ENCODE measurements at regions not wholly inside any gene's neighbourhood (a gene's known extent, or its start where the extent isn't known, plus 50 kb on each side); places are given as distances from the start of the nearest gene placed in this dataset.

DNA sequence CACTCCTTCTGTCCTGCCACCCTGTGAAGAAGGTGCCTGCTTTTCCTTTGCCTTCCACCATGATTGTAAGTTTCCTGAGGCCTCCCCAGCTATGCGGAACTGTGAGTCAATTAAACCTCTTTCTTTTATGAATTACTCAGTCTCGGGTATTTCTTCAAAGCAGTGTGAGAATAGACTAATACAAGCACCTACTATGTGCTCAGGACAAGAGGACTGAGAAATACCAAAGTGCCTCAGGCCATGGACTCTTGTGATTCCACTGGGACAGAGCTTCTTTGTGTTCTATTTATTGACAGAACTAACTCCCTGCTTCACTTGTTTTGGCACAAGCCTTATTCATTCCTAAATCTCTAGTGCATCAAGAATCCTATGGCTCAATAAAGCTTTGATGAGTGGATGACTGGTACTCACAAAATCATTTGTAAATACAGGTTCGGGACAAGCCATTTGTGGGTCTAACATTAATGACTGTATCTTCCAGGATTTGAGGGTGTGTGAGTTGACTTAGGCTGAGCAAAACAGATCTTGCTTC is 204.2 kb downstream of the PDCD6IP start:
- intact Hi-C loops (cut with DNase I) = no loop called here
- no peak for ATAC-seq
- H3K4me1 ChIP-seq = no peaks in the 10 kb centered on the region
- H3K27ac ChIP-seq = no peak overlapping the region
- H3K27me3 ChIP-seq = no peaks in the 10 kb centered on the region
- H3K9me3 ChIP-seq = no peaks in the 10 kb centered on the region
- DNase-seq = no peak
- no peaks in the 10 kb centered on the region for H3K36me3 ChIP-seq
- no peak overlapping the region for H3K4me3 ChIP-seq
- TF ChIP-seq, protein P1, sequence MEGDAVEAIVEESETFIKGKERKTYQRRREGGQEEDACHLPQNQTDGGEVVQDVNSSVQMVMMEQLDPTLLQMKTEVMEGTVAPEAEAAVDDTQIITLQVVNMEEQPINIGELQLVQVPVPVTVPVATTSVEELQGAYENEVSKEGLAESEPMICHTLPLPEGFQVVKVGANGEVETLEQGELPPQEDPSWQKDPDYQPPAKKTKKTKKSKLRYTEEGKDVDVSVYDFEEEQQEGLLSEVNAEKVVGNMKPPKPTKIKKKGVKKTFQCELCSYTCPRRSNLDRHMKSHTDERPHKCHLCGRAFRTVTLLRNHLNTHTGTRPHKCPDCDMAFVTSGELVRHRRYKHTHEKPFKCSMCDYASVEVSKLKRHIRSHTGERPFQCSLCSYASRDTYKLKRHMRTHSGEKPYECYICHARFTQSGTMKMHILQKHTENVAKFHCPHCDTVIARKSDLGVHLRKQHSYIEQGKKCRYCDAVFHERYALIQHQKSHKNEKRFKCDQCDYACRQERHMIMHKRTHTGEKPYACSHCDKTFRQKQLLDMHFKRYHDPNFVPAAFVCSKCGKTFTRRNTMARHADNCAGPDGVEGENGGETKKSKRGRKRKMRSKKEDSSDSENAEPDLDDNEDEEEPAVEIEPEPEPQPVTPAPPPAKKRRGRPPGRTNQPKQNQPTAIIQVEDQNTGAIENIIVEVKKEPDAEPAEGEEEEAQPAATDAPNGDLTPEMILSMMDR (IDR thresholded peaks at IDR 0.05) = no peak

DNA sequence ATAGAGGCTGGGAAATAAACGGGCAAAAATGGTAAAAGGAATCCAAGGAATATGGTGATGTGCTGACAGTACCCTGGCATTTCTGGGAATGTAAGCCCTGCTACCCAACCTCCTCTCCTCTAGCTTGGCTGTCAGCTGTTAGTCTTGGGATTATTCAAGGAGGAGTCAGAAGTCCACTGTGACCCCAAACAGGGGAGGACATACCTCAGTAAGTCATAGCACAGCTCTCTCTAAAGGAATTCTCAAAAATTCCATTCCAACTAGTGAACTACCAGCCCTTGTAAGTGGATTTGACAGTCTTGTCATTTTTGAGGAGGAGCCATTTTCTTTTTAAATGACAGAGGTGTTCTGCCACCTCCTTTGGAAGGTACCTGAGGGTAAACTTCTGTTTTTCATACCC is 207.5 kb downstream of the PDCD6IP start:
- TF ChIP-seq, protein P1 (IDR thresholded peaks at IDR 0.05) = no peak
- Histone ChIP-seq H3K9me3 (no peaks in the 10 kb centered on the region), H3K4me1 (no peaks in the 10 kb centered on the region), H3K36me3 (no peaks in the 10 kb centered on the region), H3K27ac (no peak overlapping the region), H3K27me3 (no peaks in the 10 kb centered on the region), H3K4me3 (no peak overlapping the region)
- no peak for ATAC-seq
- no peak for DNase-seq
- intact Hi-C loops (cut with DNase I) = no loop called here

DNA sequence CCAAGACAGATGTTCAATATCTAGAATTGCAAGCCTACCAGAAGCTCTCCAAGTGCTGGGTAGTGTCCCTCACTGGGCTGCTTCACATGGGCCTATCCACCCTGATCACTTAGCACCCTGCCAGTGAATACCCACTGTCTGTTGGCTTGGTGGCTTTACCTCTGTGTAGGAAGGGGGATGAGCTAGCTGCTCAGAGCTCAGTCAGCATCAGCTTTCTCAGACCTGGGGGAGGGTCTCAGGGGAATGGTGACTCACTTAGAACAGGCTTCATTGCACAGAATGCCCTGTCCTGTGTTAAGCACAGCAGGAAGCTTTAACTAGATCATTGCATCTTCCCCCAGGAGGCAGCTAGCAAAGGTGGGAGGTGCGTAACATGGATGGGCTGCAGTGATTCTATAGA is 209.8 kb downstream of the PDCD6IP start:
- no peak for DNase-seq
- intact Hi-C loops (cut with DNase I) = no loop called here
- Histone ChIP-seq H3K4me1 (no peaks in the 10 kb centered on the region), H3K9me3 (no peaks in the 10 kb centered on the region), H3K27ac (no peak overlapping the region), H3K27me3 (no peaks in the 10 kb centered on the region), H3K36me3 (no peaks in the 10 kb centered on the region), H3K4me3 (no peak overlapping the region)
- TF ChIP-seq, protein P1 (IDR thresholded peaks at IDR 0.05) = no peak
- ATAC-seq = no peak

DNA sequence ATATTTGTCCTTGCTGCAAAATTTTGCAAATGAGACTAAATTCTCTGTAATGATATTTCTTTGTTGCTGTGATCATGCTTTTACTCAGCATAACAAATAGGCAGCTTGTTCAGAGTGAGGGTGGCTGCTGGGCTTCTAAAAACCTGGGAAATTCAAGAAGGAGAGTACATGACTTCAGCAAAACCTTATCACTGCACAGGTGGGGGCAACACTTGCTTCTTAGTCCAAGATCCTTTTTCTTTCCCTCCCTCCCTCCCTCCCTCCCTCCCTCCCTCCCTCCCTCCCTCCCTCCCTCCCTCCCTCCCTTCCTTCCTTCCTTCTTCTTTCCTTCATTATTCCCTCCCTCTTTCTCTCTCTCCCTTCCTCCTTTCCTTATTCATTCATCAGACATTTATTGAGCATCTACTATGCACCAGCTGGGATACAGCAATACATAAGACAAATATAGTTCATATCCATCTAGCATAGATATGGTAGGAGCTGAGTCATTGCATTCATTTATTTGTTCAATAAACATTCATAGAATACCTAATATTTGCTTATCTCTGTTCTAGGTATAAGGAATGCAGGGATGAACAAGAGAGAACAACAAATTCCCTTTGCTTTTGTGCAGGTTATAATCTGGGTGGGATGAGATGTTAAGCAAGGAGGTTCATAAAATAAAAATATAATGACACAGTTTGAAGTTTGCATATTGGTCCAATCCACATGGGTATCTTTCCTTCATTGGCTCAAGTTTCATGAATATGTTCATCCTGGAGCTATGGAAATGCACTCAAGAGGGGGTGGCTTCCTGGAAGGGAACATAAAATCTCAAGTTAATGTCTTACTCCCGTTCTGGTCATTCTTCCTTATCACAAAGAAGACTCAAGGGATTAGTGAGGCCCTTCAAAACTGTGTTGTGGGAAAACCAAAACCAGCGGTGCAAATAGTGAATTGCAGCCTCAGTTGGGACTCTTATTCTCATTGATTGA is 210.7 kb downstream of the PDCD6IP start:
- no peak for ATAC-seq
- intact Hi-C loops (cut with DNase I) = no loop called here
- no peak overlapping the region for H3K27ac ChIP-seq

More for the DNA sequence above, 210.7 kb downstream of the PDCD6IP start:
- Histone ChIP-seq H3K4me3 (no peak overlapping the region), H3K27me3 (no peaks in the 10 kb centered on the region), H3K36me3 (no peaks in the 10 kb centered on the region), H3K9me3 (no peaks in the 10 kb centered on the region), H3K4me1 (no peaks in the 10 kb centered on the region)
- TF ChIP-seq, protein P1 (IDR thresholded peaks at IDR 0.05) = no peak
- DNase-seq = no peak

Data from left lung (tissue), 4 donors.